NCI-H2196 (cell line): ENCODE measurements at regions not wholly inside any gene's neighbourhood (a gene's known extent, or its start where the extent isn't known, plus 50 kb on each side); places are given as distances from the start of the nearest gene placed in this dataset.
"Not testable (repeated sequence)": the region's sequence is repeated elsewhere in the genome, so short reads cannot be mapped to it uniquely, and the experiment has no call there.

ENCODE experiments used
- DNase-seq: peaks from one replicate; lab custom pipeline; 2025; ENCODE audit not compliant: unreplicated experiment; lab: John Stamatoyannopoulos, UW

GRCh38 chr4:1572964-1573720, 111.0 kb downstream of the FAM53A start:
- no peak for DNase-seq

- no peak for DNase-seq
These were observed 111.6 kb downstream of the FAM53A start for GRCh38 chr4:1572521-1572920.

DNA sequence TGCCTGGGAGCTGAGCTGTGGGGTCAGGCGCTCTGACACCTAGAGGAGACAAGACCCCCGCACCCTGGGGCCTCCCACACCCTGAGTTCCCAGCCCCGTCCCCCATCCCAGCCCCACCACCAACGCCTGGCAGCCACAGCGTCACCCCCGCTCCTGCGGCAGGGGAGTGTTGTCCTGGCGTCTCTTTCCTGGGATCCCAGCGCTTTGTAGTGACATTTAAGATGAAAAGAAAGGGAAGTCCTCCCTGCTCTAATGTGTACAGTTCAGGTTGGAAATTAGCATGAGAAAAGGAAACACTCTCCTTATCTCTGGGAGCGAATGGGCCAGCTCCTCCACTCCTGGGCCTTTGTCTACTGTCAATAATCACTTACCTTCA, 112.1 kb downstream of the FAM53A start:
- DNase-seq = no peak

GRCh38 chr4:1571165-1572009, 112.7 kb downstream of the FAM53A start:
- no peak for DNase-seq

GRCh38 chr4:1570291-1571164, 113.6 kb downstream of the FAM53A start:
- no peak for DNase-seq

- DNase-seq = no peak
These were observed 114.5 kb downstream of the FAM53A start for GRCh38 chr4:1569461-1570151.

GRCh38 chr4:1568855-1569460, 115.2 kb downstream of the FAM53A start:
- no peak for DNase-seq

DNA sequence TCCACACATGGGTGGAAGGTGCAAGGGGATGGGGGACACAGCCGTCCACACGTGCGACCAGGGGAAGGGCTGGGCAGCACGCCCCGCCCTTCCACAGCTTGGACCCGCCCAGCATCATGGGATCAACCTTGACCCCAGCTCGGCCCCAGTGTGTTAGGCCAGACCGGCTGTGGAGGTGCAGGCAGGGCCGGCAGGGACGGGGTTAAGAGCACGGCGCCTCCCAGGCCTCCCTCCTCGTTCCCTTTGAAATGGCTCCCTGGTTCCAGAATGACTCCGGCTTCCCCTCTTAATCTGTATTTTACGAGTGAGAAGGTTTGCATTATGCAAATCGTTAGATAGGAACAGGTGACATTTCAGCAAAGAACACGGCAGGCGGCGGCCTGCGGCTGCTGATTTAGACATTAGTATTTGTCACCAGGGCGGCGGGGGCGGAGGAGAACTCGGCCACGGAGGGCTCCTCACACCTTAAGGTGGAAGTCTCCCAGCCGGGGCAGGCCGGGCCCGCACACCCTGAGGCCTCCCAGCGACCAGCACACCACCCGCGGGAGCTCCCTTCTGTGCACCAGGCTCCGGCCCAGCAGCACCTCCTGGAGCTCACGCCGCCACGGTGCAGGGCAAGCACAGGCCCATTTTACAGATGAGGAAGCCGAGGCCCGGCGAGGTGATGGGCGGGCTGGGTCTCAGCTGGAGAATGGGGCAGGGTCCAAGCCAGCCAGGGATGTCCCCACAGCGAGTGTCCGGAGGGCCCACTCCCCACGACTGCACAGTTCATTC, 116.1 kb downstream of the FAM53A start:
- no peak for DNase-seq

- DNase-seq = no peak
These were observed 116.7 kb downstream of the FAM53A start for GRCh38 chr4:1567519-1567807.

DNA sequence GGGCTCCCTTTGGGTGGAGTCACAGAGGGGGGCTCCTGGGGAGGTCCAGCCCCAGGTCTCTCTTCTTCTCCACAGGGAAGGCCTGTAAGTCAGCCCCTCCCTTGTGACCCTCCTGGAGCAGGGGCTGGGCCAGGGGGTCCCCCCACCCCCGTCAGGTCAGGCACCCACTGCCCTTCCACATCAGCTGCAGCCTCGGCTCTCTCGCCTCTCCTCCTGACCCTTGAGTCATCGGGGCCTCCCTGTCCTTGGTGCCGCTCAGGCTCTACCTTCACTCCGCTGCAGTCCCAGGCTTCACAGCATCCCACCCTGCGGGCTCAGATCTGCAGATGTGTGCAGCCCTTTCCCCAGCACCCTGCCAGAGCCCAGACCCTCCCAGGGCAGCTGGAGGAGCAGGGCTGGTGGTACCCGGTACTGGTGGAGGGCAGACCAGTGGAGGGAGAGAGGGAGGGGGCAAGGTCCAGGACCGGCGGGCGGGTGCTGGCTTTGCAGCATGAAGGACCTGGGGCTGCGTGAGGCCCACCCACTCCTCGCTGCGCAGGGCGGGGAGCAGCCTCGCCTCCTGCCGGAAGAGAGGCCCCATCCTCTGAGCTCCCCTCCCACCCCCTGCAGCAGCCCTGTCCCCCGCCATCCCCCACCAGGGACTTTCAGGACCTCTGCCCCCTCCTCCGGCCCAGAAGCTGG, 117.1 kb downstream of the FAM53A start:
- no peak for DNase-seq

GRCh38 chr4:1566301-1566837, 117.7 kb downstream of the FAM53A start:
- not testable (repeated sequence) for DNase-seq

DNA sequence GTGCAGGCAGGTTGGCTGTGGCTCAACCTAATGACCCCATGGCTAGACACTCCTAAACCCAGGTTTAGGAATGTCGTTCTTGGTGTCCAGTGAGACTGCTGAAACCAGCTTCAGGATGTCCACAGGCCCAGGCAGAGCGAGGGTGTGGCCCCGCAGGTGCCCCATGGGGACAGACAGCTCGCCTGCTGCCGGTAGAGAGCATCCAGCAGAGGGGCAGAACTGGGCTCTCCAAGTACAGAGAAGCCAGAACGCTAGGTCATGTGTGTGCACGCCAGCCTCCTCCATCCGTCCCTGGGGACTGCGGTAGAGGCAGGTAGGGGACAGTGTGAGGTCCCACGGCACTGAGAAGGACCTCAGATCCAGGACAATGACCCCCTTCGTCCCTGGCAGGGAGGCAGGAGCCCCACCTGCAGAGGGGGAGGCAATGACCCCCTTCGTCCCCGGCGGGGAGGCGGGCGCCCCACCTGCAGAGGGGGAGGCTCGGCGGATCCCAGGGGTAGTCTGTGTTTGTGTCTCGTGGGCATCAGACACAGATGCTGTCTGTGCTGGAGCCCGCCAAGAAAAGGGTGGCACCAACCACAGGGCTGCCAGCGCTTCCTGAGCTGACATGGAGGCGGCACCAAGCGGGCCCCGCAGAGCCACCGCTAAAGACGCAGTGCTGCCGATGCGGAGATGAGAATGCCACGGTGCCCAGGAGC, 118.4 kb downstream of the FAM53A start:
- DNase-seq = no peak

GRCh38 chr4:1564535-1565375, 119.4 kb downstream of the FAM53A start:
- DNase-seq = no peak

DNA sequence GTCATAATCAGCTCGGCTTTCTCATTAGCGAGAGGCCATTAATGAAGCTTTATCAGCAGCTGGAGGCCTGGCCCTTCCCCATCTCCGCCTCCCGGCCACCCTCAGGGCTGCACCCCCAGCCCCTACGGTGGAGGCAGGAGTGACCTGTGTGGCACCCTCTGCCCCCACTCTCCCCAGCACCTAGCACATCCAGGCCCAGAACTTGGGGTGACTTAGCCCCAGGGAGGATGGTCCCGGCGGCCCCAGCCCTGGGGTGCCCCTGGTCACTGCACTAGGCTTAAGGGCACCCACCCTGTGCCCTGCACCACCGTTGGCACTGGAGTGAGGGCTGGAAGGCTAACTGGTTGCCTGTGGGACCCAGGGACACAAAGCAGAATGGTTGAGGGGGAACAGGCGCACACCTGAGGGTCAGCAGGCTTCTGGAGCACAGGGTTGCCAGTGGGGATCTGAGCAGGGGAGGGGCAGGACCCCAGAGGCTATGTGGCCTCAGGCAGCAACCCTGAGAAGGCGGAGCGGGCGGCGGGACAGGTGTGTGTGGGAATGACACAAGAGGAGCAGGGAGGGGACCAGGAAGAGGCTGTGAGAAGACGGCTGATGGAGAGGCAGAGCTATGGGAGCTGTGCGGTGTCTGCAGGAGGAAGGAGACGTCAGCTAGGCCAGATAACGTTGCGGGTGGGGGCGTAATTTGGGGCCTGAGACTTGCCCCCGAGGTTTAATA, 120.2 kb downstream of the FAM53A start:
- no peak for DNase-seq

- DNase-seq = no peak
These were observed 120.9 kb downstream of the FAM53A start for GRCh38 chr4:1563241-1563640.

DNA sequence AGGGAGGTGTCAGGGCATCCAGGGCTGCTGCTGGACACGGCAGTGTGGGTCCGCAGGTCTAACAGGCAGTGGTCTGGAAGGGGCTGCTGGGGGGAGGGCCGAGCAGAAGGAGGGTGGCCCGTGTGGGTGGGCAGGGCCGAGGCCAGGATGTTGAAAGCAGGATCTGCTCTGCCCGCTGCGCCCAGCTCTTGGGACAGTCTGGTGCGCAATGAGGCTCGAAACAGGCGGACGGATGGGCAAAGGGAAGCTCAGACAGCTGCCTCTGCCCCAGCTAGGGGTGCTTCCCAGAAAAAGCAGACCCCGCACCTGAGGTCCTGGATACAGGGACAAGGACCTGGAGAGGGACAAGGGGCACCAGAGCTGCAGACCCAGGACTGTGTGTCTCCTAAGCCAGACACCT, 121.3 kb downstream of the FAM53A start:
- DNase-seq = no peak

DNA sequence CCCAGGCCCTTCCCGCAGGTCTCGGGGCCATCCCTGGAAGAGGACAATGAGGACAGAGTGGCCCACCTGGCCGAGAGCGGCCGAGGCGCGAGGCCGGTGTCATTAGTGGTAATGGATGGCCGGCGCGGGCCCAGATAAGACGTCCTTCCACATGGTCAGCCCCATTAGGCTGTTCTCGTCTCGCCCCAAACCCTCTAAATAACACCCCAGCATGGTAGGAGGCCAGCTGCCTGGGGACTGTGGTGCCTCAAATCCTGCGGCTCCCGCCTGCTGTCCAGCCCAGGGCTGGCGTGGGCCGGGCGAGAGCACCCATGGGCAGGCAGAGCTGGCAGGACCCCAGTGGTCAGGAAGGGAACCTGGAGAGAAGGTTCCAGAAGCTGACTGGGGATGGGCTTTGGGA, 121.7 kb downstream of the FAM53A start:
- no peak for DNase-seq
